KOPT-K1 (cell line): ENCODE measurements at regions not wholly inside any gene's neighbourhood (a gene's known extent, or its start where the extent isn't known, plus 50 kb on each side); places are given as distances from the start of the nearest gene placed in this dataset.
"Not testable (repeated sequence)": the region's sequence is repeated elsewhere in the genome, so short reads cannot be mapped to it uniquely, and the experiment has no call there.

Experiments
- H3K27ac ChIP-seq: fragments of 200-600 bp; sonication (generic); 2 replicates; pipeline ENCODE4 v1.5.1; 2016; ENCODE audit warnings: antibody characterized with exemption, mild to moderate bottlenecking, low read depth, low read length; ENCODE audit not compliant: poor library complexity, severe bottlenecking
- H3K36me3 ChIP-seq: fragments of 200-600 bp; sonication (generic); 2 replicates; pipeline ENCODE4 v1.5.1; 2017; ENCODE audit warnings: antibody characterized with exemption, mild to moderate bottlenecking, low read length, moderate library complexity; ENCODE audit not compliant: insufficient read depth
- H3K9me3 ChIP-seq: fragments of 200-600 bp; sonication (generic); 2 replicates; pipeline ENCODE4 v1.5.1; 2017; ENCODE audit warnings: antibody characterized with exemption, low read length, mild to moderate bottlenecking; ENCODE audit not compliant: insufficient read depth, poor library complexity, severe bottlenecking

GRCh38 chr6:22194188-22194921, 102.5 kb downstream of the PRL start:
- no peaks in the 10 kb centered on the region for H3K9me3 ChIP-seq
- H3K27ac ChIP-seq: no peak overlapping the region
- peaks cover 83% of the 10 kb centered on the region for H3K36me3 ChIP-seq

DNA sequence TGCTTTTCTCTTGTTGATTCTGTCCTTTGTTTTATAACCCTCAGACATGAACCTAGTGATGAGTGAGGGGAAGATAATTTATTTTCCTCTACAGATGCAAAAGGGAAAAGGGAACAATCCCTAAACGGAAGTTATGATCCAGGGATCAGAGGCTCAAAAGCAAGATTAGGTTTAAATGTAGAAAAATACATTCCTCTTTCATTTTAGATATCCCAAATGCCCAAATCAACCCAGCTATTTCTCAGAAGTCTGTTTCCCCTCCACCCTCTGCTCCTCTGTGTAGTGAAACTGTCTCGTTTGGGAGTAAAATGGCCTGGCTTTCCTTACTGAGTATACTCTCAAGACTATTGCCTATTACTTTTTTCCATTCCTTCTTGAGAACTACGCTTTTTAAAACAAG, 97.1 kb downstream of the PRL start:
- Histone ChIP-seq H3K36me3 (peaks cover 42% of the 10 kb centered on the region), H3K9me3 (no peaks in the 10 kb centered on the region), H3K27ac (no peak overlapping the region)

- Histone ChIP-seq H3K9me3 (peaks cover 4% of the 10 kb centered on the region), H3K36me3 (peaks cover 10% of the 10 kb centered on the region; the same call in 1 of the 2 replicates), H3K27ac (no peak overlapping the region)
These were observed 92.7 kb downstream of the PRL start for GRCh38 chr6:22204153-22204552.

- H3K27ac ChIP-seq: no peak overlapping the region
- peaks cover 10% of the 10 kb centered on the region; the same call in 1 of the 2 replicates for H3K36me3 ChIP-seq
- H3K9me3 ChIP-seq: peaks cover 4% of the 10 kb centered on the region
These were observed 91.6 kb downstream of the PRL start for GRCh38 chr6:22205266-22205665.

DNA sequence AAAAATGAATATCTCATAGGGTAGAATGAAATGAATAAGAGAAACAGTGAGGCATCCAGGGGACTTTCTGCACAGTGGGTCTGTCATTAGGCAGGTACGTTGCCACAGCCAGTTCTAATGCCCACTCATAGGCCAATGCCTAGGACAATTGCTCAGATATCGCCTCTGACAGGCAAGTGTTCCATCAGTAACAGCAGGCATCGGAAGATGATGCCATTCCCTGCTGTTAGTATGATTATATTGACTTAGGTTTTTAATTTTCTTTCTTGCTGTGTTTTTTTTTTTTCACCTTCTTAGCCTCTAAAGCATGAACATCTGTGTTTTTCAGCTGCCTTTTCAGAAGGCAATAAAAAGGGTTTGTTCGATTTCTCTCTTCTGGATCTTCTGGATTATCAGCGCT, 90.7 kb downstream of the PRL start:
- Histone ChIP-seq H3K27ac (no peak overlapping the region), H3K9me3 (peaks cover 4% of the 10 kb centered on the region), H3K36me3 (peaks cover 10% of the 10 kb centered on the region; the same call in 1 of the 2 replicates)

GRCh38 chr6:22208026-22208425, 88.8 kb downstream of the PRL start:
- Histone ChIP-seq H3K27ac (no peak overlapping the region), H3K9me3 (peaks cover 4% of the 10 kb centered on the region), H3K36me3 (peaks cover 6% of the 10 kb centered on the region; the same call in 1 of the 2 replicates)

DNA sequence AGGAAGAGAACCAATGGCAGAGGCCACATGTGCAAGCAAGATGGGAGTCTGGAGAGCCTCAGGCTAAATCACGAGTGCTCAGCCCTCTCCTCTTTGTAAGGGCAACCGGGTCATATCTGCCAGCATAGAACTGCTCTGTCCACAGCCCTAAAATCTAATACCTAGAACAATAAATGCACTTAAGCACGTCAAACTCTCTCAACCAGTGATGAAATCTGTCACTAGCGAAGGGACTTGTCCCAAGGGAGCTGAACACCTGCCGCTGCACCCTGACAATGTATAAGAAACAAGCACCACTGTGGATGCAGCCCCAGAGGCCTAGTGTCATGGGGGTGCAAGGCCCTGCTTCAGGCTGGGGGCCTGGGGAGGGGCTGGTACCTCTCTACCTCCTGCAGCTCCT, 82.5 kb downstream of the PRL start:
- H3K9me3 ChIP-seq: no peaks in the 10 kb centered on the region
- no peak overlapping the region for H3K27ac ChIP-seq

DNA sequence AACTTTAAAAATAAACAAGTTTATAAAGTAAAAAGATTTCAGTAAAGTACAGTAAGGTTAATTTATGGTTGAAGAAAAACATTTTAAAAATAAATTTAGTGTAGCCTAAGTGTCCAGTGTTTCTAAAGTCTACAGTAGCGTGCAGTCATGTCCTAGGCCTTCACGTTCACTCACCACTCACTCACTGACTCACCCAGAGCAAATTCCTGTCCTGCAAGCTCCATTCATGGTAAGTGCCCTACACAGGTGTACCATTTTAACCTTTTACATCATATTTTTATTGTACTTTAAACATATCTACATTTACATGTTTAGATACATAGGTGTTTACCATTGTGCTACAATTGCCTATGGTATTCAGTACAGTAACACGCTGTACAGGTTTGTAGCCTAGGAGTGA, 81.4 kb downstream of the PRL start:
- not testable (repeated sequence) for H3K27ac ChIP-seq, H3K36me3 ChIP-seq, H3K9me3 ChIP-seq

More for the DNA sequence above, 82.5 kb downstream of the PRL start:
- H3K36me3 ChIP-seq: no peaks in the 10 kb centered on the region

- Histone ChIP-seq H3K36me3 (no peaks in the 10 kb centered on the region), H3K27ac (no peak overlapping the region), H3K9me3 (no peaks in the 10 kb centered on the region)
These were observed 78.4 kb downstream of the PRL start for GRCh38 chr6:22218410-22218809.

DNA sequence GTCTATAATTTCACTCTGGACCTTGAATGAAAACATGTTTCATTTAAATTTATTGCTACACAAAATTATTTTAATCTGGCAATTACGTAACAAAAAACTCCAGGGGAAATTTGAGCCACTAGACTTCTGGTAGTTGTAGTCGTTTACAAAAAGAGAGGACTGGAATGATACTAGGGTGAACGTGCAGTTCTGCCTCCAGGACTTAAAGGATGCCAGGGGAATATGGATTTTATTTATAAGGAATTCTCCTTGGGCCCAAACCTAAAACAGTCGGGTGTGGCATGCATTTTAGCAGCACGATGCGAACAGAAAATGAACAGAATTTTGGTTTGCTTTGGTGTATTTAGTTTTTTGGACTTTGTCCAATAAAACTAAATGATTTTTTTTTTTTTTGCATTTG, 76.9 kb downstream of the PRL start:
- Histone ChIP-seq H3K9me3 (no peaks in the 10 kb centered on the region), H3K36me3 (no peaks in the 10 kb centered on the region), H3K27ac (no peak overlapping the region)

- Histone ChIP-seq H3K9me3 (no peaks in the 10 kb centered on the region), H3K27ac (no peak overlapping the region), H3K36me3 (no peaks in the 10 kb centered on the region)
These were observed 75.6 kb downstream of the PRL start for GRCh38 chr6:22221211-22221610.

- H3K27ac ChIP-seq: no peak overlapping the region
These were observed 75.2 kb downstream of the PRL start for GRCh38 chr6:22221630-22222029.

DNA sequence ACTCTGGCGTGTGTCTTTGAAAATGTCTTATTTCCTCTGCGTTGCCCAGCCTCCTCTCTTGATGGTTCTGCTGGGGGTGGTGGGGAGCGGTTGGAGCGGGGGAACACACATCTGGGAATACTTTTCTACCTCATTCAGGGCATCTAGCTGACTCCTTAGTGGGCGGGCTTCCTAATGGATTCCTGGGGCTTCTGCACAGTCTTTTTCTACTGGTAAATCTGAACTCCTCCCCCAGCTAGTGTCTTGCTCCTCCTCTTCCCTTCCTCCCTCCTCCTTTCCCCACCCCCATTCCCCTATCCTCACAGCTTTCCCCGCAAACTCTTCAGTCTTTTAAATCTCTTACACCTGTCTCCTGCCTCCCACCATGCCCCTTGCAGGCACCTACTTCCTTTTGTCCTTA, 74.4 kb downstream of the PRL start:
- Histone ChIP-seq H3K9me3 (no peaks in the 10 kb centered on the region), H3K27ac (no peak overlapping the region), H3K36me3 (no peaks in the 10 kb centered on the region)

More at GRCh38 chr6:22221630-22222029, 75.2 kb downstream of the PRL start:
- Histone ChIP-seq H3K36me3 (no peaks in the 10 kb centered on the region), H3K9me3 (no peaks in the 10 kb centered on the region)

DNA sequence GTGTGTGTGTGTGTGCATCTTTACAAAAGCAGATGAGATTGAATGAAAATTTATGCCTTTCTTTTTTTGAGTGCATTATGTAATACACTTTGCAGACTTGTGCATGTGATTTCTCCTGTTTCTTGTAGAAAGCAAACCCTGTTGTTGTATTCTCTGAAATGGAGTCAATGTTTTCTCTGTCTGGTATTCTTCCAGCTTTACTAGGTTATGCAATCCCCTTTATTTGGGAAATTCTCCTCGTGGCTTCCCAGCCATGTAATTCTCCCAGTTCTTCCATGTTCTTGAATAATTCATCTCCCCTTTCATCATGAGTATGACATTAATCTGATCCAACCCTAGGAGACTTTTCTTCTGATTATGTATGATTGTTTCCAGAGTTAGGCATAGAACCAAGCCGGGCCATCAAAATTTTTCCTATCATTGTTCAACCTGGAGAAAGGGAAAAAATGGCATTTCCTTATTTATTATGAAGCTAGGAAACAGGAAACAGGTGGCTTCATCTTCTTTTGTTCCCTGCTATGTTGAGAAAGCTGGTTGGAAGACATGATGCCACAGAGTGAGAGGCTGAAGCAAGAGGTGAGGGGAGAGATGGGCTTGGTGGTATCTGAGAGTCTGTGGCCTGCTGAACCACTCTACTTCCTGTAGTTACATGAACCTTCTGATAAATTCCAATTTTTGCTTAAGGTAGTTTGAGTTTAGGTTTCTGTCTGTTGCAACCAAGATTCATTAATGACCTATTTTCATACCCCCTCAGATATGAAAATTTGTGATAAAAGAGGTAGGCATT, 68.8 kb downstream of the PRL start:
- no peaks in the 10 kb centered on the region for H3K9me3 ChIP-seq
- no peaks in the 10 kb centered on the region for H3K36me3 ChIP-seq
- no peak overlapping the region for H3K27ac ChIP-seq

- Histone ChIP-seq H3K9me3 (peaks cover 9% of the 10 kb centered on the region), H3K27ac (no peak overlapping the region), H3K36me3 (no peaks in the 10 kb centered on the region)
These were observed 65.8 kb downstream of the PRL start for GRCh38 chr6:22231050-22231449.

DNA sequence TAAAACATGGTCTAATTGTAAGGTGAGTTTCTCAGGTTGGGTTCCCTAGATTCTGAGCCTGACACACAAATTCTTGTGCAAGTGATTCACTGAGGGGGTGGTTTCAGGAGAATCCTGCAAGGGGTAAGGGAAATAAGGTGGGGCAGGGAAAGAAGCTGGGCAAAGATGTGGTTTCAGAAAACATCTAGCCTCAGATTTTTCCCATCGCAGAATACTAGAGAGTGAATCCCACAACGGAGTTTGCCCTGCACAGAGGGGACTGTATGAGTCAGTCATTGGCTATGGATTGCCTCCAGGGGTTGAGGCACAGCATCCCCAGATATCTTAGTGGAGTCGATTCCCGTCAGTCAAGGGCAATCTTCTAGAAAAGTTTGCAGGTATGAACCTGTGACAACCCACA, 65.2 kb downstream of the PRL start:
- H3K27ac ChIP-seq: no peak overlapping the region
- no peaks in the 10 kb centered on the region for H3K36me3 ChIP-seq
- H3K9me3 ChIP-seq: peaks cover 14% of the 10 kb centered on the region
